Vagina (tissue), 2 donors: ENCODE measurements at regions not wholly inside any gene's neighbourhood (a gene's known extent, or its start where the extent isn't known, plus 50 kb on each side); places are given as distances from the start of the nearest gene placed in this dataset.

Experiments used
- CTCF ChIP-seq, 3 experiments: fragments of 450-650 bp in 2 of 3; fragments of 200-600 bp in 1 of 3; sonication (generic) in 1 of 3; IDR thresholded peaks; one replicate each; pipeline ENCODE4 v1.5.1; 2017 to 2019; ENCODE audit warnings: antibody characterized with exemption in 3 of 3, mild to moderate bottlenecking in 2 of 3, moderate library complexity in 2 of 3
- POLR2A ChIP-seq, 2 donors: fragments of 450-650 bp; IDR thresholded peaks; one replicate each; pipeline ENCODE4 v1.6.1; 2017; ENCODE audit warnings: antibody characterized with exemption in 2 of 2, mild to moderate bottlenecking in 2 of 2, moderate library complexity in 2 of 2

GRCh38 chr2:209321581-209321980, 102.3 kb upstream of the MAP2 start:
- TF ChIP-seq CTCF (IDR thresholded peaks at IDR 0.05) (no peak), POLR2A (IDR thresholded peaks at IDR 0.05) (no peak)
